HepG2 (cell line): ENCODE measurements at regions not wholly inside any gene's neighbourhood (a gene's known extent, or its start where the extent isn't known, plus 50 kb on each side); places are given as distances from the start of the nearest gene placed in this dataset.

Experiments used
- ASH2L ChIP-seq: fragments of 300-600, 200-600 bp; sonication (generic); IDR thresholded peaks from 2 replicates; pipeline ENCODE4 v1.7.0; 2017; ENCODE audit warnings: low read depth, mild to moderate bottlenecking, moderate library complexity, mixed read lengths, low read length; ENCODE audit not compliant: insufficient read length
- DMAP1 ChIP-seq: IDR thresholded peaks from 2 replicates; pipeline ENCODE4 v1.6.1; 2016
- HDAC2 ChIP-seq: sonication (generic); formaldehyde crosslinking; IDR thresholded peaks from 2 replicates; pipeline ENCODE4 v1.4.0; 2020; ENCODE audit warnings: missing genetic modification reagents
- KAT8 ChIP-seq: IDR thresholded peaks from 2 replicates; pipeline ENCODE4 v1.6.1; 2016; ENCODE audit warnings: missing genetic modification reagents, missing compliant biosample characterization
- MTA3 ChIP-seq: sonication (generic); formaldehyde crosslinking; IDR thresholded peaks from 2 replicates; pipeline ENCODE4 v1.4.0; 2020; ENCODE audit warnings: missing genetic modification reagents
- MXD4 ChIP-seq: IDR thresholded peaks from 2 replicates; pipeline ENCODE4 v1.6.1; 2016; ENCODE audit warnings: mild to moderate bottlenecking, missing biosample characterization, missing genetic modification reagents
- NFIC ChIP-seq: IDR thresholded peaks from 2 replicates; pipeline ENCODE4 v1.6.1; 2012; ENCODE audit warnings: mild to moderate bottlenecking, low read length, inconsistent platforms
- PPARG ChIP-seq: conservative IDR thresholded peaks from 2 replicates; pipeline ENCODE4 v1.6.1; 2016; ENCODE audit warnings: missing biosample characterization, missing genetic modification reagents
- RXRB ChIP-seq: IDR thresholded peaks from 2 replicates; pipeline ENCODE4 v1.6.1; 2016; ENCODE audit warnings: borderline replicate concordance, missing genetic modification reagents, missing compliant biosample characterization
- SNRNP70 ChIP-seq: fragments of 200-400 bp; formaldehyde crosslinking; IDR thresholded peaks from 2 replicates; pipeline ENCODE4 v1.6.1; 2017; ENCODE audit warnings: mild to moderate bottlenecking, low read depth, low read length, moderate library complexity
- SOX13 ChIP-seq, 3 experiments: fragments of 450-650 bp in 1 of 3; sonication (generic) in 1 of 3; formaldehyde crosslinking in 1 of 3; IDR thresholded peaks in 2 of 3; conservative IDR thresholded peaks in 1 of 3; 2 replicates each; pipeline versions ENCODE4 v1.5.0 to v1.6.1; 2016 to 2020; ENCODE audit warnings: antibody characterized with exemption in 1 of 3, mild to moderate bottlenecking in 1 of 3, missing compliant biosample characterization in 1 of 3, missing genetic modification reagents in 1 of 3, moderate library complexity in 1 of 3
- SOX5 ChIP-seq: IDR thresholded peaks from 2 replicates; pipeline ENCODE4 v1.6.1; 2016; ENCODE audit warnings: borderline replicate concordance
- ZMYM4 ChIP-seq: sonication (generic); formaldehyde crosslinking; IDR thresholded peaks from 2 replicates; pipeline ENCODE4 v1.8.1; 2023; ENCODE audit warnings: mild to moderate bottlenecking, missing genetic modification reagents
- ZNF670 ChIP-seq: sonication (generic); formaldehyde crosslinking; IDR thresholded peaks from 2 replicates; pipeline ENCODE4 v1.8.0; 2022; ENCODE audit warnings: mild to moderate bottlenecking, missing genetic modification reagents, borderline replicate concordance
- ZNF768 ChIP-seq: sonication (generic); formaldehyde crosslinking; IDR thresholded peaks from 2 replicates; pipeline ENCODE4 v1.4.0; 2020; ENCODE audit warnings: missing genetic modification reagents
- TF ChIP-seq, protein P1 (sequence below): sonication (generic); formaldehyde crosslinking; IDR thresholded peaks from 2 replicates; pipeline ENCODE4 v1.4.0; 2020; ENCODE audit warnings: mild to moderate bottlenecking, missing genetic modification reagents
- TF ChIP-seq, protein P2 (sequence below): sonication (generic); formaldehyde crosslinking; IDR thresholded peaks from 2 replicates; pipeline ENCODE4 v1.5.0; 2020; ENCODE audit warnings: mild to moderate bottlenecking, missing genetic modification reagents, borderline replicate concordance
- TF ChIP-seq, protein P3 (sequence below): sonication (generic); formaldehyde crosslinking; IDR thresholded peaks from 2 replicates; pipeline ENCODE4 v1.4.0; 2020; ENCODE audit warnings: mild to moderate bottlenecking, missing genetic modification reagents
- TF ChIP-seq, protein P4 (sequence below), 2 experiments: sonication (generic) in 1 of 2; formaldehyde crosslinking in 1 of 2; IDR thresholded peaks; 2 replicates each; pipeline versions ENCODE4 v1.4.0 to v1.6.1; 2016 to 2020; ENCODE audit warnings: borderline replicate concordance in 1 of 2, low read depth in 1 of 2, mild to moderate bottlenecking in 1 of 2, missing genetic modification reagents in 1 of 2
- TF ChIP-seq, protein P5 (sequence below): IDR thresholded peaks from 2 replicates; pipeline ENCODE4 v1.6.1; 2012; ENCODE audit warnings: low read depth, low read length, improper control_type of control experiment

DNA sequence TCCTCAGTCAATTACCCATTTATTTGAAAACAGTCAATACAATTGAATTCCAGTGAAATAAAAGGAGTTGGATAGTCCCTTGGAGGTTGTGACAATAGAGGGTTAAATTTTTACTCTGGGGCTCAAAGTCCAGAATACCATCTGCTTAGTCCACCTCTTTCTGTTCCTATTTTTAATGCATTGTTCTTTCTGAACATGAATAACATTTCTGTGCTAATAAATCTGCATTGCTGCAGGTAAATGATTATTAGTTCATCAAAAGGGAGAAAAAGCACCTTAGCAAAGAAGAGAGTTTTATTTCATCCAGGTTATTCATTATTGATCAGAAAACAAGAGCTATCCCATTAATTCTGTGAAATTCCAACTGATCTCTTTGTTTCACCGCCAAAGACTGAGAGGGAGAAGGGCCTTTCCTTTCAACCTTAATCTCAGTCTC, 166.1 kb upstream of the OLIG3 start (continued):
- TF ChIP-seq RXRB (CRISPR knock-in tag) (0 out of 2 replicates have a peak, but pooled peaks have one; percentile 9), SOX5 (CRISPR knock-in tag) (peak; percentile 90), ZNF670 (no peak), KAT8 (CRISPR knock-in tag) (peak; percentile 17; the same call in 1 of the 2 replicates), MXD4 (no peak), DMAP1 (peak; percentile 62), ZNF768 (CRISPR knock-in tag) (no peak), ZMYM4 (no peak), ASH2L (peak; percentile 76), SOX13 (IDR thresholded peaks at IDR 0.05) (no peak), SOX13 (CRISPR knock-in tag; conservative IDR thresholded peaks at IDR 0.05 in 1 of 2, IDR thresholded peaks at IDR 0.05 in 1 of 2) (peak in 1 of 2 experiments; percentile 89; a peak in 2 of 4 replicates), SNRNP70 (no peak), MTA3 (no peak), PPARG (CRISPR knock-in tag) (peak; percentile 46; the same call in 1 of the 2 replicates), NFIC (peak; percentile 54; the same call in 1 of the 2 replicates), HDAC2 (CRISPR knock-in tag) (peak; percentile 42; the same call in 1 of the 2 replicates)
- TF ChIP-seq, protein P1, sequence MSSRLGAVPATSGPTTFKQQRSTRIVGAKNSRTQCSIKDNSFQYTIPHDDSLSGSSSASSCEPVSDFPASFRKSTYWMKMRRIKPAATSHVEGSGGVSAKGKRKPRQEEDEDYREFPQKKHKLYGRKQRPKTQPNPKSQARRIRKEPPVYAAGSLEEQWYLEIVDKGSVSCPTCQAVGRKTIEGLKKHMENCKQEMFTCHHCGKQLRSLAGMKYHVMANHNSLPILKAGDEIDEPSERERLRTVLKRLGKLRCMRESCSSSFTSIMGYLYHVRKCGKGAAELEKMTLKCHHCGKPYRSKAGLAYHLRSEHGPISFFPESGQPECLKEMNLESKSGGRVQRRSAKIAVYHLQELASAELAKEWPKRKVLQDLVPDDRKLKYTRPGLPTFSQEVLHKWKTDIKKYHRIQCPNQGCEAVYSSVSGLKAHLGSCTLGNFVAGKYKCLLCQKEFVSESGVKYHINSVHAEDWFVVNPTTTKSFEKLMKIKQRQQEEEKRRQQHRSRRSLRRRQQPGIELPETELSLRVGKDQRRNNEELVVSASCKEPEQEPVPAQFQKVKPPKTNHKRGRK: no peak
- TF ChIP-seq, protein P2, sequence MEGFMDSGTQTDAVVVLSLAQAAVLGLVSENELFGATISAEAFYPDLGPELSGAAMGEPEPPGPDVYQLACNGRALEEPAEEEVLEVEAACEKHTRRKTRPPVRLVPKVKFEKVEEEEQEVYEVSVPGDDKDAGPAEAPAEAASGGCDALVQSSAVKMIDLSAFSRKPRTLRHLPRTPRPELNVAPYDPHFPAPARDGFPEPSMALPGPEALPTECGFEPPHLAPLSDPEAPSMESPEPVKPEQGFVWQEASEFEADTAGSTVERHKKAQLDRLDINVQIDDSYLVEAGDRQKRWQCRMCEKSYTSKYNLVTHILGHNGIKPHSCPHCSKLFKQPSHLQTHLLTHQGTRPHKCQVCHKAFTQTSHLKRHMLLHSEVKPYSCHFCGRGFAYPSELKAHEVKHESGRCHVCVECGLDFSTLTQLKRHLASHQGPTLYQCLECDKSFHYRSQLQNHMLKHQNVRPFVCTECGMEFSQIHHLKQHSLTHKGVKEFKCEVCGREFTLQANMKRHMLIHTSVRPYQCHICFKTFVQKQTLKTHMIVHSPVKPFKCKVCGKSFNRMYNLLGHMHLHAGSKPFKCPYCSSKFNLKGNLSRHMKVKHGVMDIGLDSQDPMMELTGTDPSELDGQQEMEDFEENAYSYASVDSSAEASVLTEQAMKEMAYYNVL (CRISPR knock-in tag): peak; percentile 57; the same call in 1 of the 2 replicates
- TF ChIP-seq, protein P3, sequence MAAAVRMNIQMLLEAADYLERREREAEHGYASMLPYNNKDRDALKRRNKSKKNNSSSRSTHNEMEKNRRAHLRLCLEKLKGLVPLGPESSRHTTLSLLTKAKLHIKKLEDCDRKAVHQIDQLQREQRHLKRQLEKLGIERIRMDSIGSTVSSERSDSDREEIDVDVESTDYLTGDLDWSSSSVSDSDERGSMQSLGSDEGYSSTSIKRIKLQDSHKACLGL (CRISPR knock-in tag): no peak
- TF ChIP-seq, protein P4, sequence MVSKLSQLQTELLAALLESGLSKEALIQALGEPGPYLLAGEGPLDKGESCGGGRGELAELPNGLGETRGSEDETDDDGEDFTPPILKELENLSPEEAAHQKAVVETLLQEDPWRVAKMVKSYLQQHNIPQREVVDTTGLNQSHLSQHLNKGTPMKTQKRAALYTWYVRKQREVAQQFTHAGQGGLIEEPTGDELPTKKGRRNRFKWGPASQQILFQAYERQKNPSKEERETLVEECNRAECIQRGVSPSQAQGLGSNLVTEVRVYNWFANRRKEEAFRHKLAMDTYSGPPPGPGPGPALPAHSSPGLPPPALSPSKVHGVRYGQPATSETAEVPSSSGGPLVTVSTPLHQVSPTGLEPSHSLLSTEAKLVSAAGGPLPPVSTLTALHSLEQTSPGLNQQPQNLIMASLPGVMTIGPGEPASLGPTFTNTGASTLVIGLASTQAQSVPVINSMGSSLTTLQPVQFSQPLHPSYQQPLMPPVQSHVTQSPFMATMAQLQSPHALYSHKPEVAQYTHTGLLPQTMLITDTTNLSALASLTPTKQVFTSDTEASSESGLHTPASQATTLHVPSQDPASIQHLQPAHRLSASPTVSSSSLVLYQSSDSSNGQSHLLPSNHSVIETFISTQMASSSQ (IDR thresholded peaks at IDR 0.05; ENCODE audit: low read depth): 0 out of 2 replicates have a peak, but pooled peaks have one; percentile 54
- TF ChIP-seq, protein P4 (CRISPR knock-in tag; IDR thresholded peaks at IDR 0.05; ENCODE audit: borderline replicate concordance): peak; percentile 48; the same call in 1 of the 2 replicates
- TF ChIP-seq, protein P5, sequence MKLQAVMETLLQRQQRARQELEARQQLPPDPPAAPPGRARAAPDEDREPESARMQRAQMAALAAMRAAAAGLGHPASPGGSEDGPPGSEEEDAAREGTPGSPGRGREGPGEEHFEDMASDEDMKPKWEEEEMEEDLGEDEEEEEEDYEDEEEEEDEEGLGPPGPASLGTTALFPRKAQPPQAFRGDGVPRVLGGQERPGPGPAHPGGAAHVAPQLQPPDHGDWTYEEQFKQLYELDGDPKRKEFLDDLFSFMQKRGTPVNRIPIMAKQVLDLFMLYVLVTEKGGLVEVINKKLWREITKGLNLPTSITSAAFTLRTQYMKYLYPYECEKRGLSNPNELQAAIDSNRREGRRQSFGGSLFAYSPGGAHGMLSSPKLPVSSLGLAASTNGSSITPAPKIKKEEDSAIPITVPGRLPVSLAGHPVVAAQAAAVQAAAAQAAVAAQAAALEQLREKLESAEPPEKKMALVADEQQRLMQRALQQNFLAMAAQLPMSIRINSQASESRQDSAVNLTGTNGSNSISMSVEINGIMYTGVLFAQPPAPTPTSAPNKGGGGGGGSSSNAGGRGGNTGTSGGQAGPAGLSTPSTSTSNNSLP: peak; percentile 33; the same call in 1 of the 2 replicates
